Ishikawa (cell line): ENCODE measurements at regions not wholly inside any gene's neighbourhood (a gene's known extent, or its start where the extent isn't known, plus 50 kb on each side); places are given as distances from the start of the nearest gene placed in this dataset.

Source experiments
- CEBPB ChIP-seq: IDR thresholded peaks from 2 replicates; pipeline ENCODE4 v1.6.1; 2012
- EGR1 ChIP-seq: IDR thresholded peaks from 2 replicates; pipeline ENCODE4 v1.6.1; 2012
- EP300 ChIP-seq: IDR thresholded peaks from 2 replicates; pipeline ENCODE4 v1.6.1; 2012; ENCODE audit warnings: borderline replicate concordance
- FOXM1 ChIP-seq: IDR thresholded peaks from 2 replicates; pipeline ENCODE4 v1.6.1; 2012; ENCODE audit warnings: low read depth, borderline replicate concordance
- MAX ChIP-seq: IDR thresholded peaks from 2 replicates; pipeline ENCODE4 v1.6.1; 2012
- RAD21 ChIP-seq: IDR thresholded peaks from 2 replicates; pipeline ENCODE4 v1.6.1; 2012; ENCODE audit warnings: low read depth
- TAF1 ChIP-seq: IDR thresholded peaks from 2 replicates; pipeline ENCODE4 v1.6.1; 2012; ENCODE audit warnings: low read depth, mild to moderate bottlenecking
- TCF12 ChIP-seq: IDR thresholded peaks from 2 replicates; pipeline ENCODE4 v1.6.1; 2012; ENCODE audit warnings: low read depth
- TEAD4 ChIP-seq: IDR thresholded peaks from 2 replicates; pipeline ENCODE4 v1.6.1; 2012
- TF ChIP-seq, protein P1 (sequence below): IDR thresholded peaks from 2 replicates; pipeline ENCODE4 v1.6.1; 2012; ENCODE audit warnings: low read depth, mild to moderate bottlenecking

DNA sequence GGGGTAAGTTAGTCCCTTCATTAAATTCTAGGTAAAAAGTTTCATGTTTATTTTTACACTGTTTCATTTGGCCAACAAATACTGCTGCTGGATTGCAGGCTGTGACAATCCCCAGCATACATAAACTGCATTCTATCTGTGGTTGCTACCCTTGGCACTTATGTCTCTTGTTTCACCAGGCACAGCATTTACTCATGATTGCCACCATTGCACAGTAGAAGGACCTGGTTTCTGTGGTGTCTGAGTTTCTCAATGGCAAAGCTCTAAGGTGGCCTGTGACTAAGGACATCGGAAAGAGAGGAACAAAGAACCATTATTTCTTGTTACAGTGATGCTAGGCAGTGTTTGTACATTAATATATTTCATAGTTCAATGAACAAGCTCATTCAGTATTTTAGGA lies 878.4 kb upstream of the NEGR1 start:
- TF ChIP-seq, protein P1, sequence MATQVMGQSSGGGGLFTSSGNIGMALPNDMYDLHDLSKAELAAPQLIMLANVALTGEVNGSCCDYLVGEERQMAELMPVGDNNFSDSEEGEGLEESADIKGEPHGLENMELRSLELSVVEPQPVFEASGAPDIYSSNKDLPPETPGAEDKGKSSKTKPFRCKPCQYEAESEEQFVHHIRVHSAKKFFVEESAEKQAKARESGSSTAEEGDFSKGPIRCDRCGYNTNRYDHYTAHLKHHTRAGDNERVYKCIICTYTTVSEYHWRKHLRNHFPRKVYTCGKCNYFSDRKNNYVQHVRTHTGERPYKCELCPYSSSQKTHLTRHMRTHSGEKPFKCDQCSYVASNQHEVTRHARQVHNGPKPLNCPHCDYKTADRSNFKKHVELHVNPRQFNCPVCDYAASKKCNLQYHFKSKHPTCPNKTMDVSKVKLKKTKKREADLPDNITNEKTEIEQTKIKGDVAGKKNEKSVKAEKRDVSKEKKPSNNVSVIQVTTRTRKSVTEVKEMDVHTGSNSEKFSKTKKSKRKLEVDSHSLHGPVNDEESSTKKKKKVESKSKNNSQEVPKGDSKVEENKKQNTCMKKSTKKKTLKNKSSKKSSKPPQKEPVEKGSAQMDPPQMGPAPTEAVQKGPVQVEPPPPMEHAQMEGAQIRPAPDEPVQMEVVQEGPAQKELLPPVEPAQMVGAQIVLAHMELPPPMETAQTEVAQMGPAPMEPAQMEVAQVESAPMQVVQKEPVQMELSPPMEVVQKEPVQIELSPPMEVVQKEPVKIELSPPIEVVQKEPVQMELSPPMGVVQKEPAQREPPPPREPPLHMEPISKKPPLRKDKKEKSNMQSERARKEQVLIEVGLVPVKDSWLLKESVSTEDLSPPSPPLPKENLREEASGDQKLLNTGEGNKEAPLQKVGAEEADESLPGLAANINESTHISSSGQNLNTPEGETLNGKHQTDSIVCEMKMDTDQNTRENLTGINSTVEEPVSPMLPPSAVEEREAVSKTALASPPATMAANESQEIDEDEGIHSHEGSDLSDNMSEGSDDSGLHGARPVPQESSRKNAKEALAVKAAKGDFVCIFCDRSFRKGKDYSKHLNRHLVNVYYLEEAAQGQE: no peak
- no peak for TF ChIP-seq TAF1
- TF ChIP-seq CEBPB: no peak
- no peak for TF ChIP-seq MAX
- no peak for TF ChIP-seq TCF12
- no peak for TF ChIP-seq EP300
- no peak for TF ChIP-seq FOXM1
- no peak for TF ChIP-seq EGR1
- no peak for TF ChIP-seq TEAD4
- TF ChIP-seq RAD21: no peak
